Neural crest cell (in vitro differentiated cells): ENCODE measurements at regions not wholly inside any gene's neighbourhood (a gene's known extent, or its start where the extent isn't known, plus 50 kb on each side); places are given as distances from the start of the nearest gene placed in this dataset.

Experiments
- DNase-seq: peaks from one replicate; pipeline ENCODE4 v3.0.0; 2021; ENCODE audit warnings: low read depth, mixed read lengths, low spot score
- H3K27ac Mint-ChIP-seq: one replicate; pipeline ENCODE4 v1.8.0; 2021; ENCODE audit warnings: mild to moderate bottlenecking, mixed read lengths; ENCODE audit not compliant: unreplicated experiment
- H3K27me3 Mint-ChIP-seq: 2 replicates; pipeline ENCODE4 v1.8.0; 2021; ENCODE audit warnings: low read depth, mild to moderate bottlenecking, mixed read lengths
- H3K36me3 Mint-ChIP-seq: 2 replicates; pipeline ENCODE4 v1.8.0; 2021; ENCODE audit warnings: low read depth, mild to moderate bottlenecking, mixed read lengths
- H3K4me1 Mint-ChIP-seq: 2 replicates; pipeline ENCODE4 v1.8.0; 2021; ENCODE audit warnings: mixed read lengths
- H3K4me3 Mint-ChIP-seq: one replicate; pipeline ENCODE4 v1.8.0; 2021; ENCODE audit warnings: mild to moderate bottlenecking, mixed read lengths
- H3K9me3 Mint-ChIP-seq: 2 replicates; pipeline ENCODE4 v1.8.0; 2021; ENCODE audit warnings: mixed read lengths
- TF ChIP-seq, protein P1 (sequence below): fragments of 200-600 bp; sonication (generic); conservative IDR thresholded peaks from 2 replicates; pipeline ENCODE4 v1.5.0; 2021; ENCODE audit warnings: antibody characterized with exemption, mild to moderate bottlenecking

DNA sequence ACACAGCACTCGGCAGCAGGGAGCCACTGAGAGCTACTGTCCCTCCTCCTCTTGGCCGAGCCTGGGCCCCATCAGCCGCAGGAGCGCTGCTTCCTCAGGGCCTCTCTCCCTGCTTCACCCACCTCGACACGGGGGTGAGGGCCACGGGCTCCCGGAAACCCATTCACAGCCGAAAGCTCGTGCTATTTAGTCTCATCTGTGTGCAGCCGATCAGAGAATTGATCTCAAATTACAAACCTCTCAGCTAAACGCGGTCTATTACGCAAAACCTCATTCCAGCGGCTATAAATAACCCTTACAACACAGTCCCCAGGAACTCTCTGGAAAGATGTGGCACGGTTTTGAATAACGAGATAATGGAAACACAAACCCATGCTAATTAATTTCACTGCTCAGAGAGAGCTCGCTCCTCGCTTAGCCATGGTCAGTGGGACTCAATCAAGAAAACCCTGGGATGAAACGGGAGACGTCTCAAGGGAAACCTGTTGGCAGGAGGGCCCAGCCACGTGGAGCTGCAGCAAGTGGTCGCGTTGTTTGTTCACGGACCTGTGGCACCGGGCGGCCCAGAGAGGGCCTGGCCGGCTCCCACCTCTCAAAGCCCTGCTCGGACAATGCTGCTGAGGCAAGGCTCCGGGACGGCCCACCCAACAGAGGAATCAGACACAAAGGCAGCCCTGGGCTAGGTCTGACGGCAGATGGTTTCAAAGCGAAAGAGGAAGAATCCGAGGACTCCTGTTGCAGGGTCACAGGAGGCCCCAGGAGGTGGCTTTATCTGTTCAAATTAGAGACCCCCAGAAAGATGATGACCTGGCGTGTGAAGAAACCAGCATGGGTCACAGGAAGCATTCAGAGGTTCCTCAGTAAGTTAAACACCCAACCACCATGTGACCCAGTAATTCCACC is 210.5 kb downstream of the CTTN start:
- DNase-seq = no peak
- no peaks in the 10 kb centered on the region for H3K9me3 Mint-ChIP-seq
- H3K4me1 Mint-ChIP-seq = peaks cover 49% of the 10 kb centered on the region
- peaks cover 11% of the 10 kb centered on the region for H3K27me3 Mint-ChIP-seq
- no peaks in the 10 kb centered on the region for H3K36me3 Mint-ChIP-seq
- H3K4me3 Mint-ChIP-seq = peak overlapping the region; percentile 23
- TF ChIP-seq, protein P1, sequence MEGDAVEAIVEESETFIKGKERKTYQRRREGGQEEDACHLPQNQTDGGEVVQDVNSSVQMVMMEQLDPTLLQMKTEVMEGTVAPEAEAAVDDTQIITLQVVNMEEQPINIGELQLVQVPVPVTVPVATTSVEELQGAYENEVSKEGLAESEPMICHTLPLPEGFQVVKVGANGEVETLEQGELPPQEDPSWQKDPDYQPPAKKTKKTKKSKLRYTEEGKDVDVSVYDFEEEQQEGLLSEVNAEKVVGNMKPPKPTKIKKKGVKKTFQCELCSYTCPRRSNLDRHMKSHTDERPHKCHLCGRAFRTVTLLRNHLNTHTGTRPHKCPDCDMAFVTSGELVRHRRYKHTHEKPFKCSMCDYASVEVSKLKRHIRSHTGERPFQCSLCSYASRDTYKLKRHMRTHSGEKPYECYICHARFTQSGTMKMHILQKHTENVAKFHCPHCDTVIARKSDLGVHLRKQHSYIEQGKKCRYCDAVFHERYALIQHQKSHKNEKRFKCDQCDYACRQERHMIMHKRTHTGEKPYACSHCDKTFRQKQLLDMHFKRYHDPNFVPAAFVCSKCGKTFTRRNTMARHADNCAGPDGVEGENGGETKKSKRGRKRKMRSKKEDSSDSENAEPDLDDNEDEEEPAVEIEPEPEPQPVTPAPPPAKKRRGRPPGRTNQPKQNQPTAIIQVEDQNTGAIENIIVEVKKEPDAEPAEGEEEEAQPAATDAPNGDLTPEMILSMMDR = no peak
- peak overlapping the region; percentile 71 for H3K27ac Mint-ChIP-seq

DNA sequence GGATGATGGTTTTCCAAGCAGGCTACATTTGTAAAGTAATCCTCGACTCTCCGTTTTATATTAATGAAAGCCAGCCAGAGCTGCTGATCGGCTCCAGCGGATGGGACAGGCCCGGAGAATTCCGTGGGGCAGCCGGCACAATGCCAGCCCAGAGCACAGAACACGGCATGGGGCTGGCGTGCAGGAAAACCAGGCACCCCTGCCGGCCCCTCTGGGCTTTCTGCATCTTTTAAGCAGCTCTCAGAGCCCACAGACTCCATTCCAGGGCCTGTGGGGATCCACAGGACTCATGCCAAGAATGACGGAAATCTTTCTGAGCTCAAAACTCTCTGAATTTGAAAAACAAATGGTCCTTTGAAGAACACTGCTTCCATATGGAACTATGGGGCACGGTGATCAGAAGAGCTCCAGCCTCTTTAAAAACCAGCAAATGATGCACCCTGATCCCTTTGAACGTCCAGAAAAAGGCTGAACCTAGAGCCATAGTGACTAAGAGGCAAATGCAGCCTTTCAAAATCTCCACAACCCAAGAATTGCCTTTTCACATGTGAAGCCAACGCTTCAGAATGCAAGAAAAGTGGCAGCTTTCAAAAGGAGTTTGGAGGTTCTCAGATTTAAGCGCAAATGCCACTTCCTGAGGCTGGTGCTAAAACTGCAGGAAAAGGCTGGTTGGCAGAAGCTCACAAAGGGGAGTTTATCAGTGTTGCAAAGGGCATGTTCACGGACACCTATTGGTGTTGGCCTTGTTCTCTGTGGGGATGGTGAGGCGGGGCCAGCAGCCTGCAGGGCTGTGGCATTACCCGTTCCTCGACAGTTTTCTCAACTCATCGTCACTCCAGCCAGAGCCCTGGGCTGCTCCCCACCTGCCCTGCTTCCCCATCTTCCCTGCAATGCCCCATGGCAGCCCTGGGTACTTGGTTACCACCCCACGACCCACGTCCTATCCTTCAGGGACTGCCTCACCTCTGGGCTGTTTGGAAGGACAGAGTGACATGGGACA is 212.5 kb downstream of the CTTN start:
- no peak for DNase-seq
- no peaks in the 10 kb centered on the region for H3K9me3 Mint-ChIP-seq
- TF ChIP-seq, protein P1 = no peak
- peaks cover 11% of the 10 kb centered on the region for H3K27me3 Mint-ChIP-seq
- no peak overlapping the region for H3K27ac Mint-ChIP-seq
- no peak overlapping the region for H3K4me3 Mint-ChIP-seq
- H3K4me1 Mint-ChIP-seq = peaks cover 53% of the 10 kb centered on the region
- no peaks in the 10 kb centered on the region for H3K36me3 Mint-ChIP-seq

DNA sequence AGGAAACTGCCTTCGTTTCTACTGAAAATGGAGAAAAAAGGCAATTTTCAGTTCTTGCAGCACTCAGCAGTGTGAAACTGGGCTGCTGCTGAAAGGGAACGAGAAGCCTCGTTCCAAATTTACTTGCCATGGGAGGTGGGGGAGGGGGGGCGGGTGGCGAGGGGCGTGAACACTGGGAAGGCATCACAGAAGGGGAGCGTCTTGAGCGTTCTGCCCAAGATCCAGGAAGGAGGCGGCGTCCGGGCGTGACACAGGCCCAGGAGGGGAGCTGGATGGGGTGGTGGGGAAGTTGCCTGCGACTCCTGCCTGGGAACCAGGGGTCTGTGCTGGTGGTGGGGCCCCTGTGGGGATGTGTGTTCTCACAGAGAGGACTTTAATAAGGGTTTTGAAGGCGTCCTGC is 213.5 kb downstream of the CTTN start:
- H3K4me1 Mint-ChIP-seq = peaks cover 52% of the 10 kb centered on the region
- peaks cover 11% of the 10 kb centered on the region for H3K27me3 Mint-ChIP-seq
- no peaks in the 10 kb centered on the region for H3K36me3 Mint-ChIP-seq
- no peak overlapping the region for H3K27ac Mint-ChIP-seq
- DNase-seq = no peak
- H3K4me3 Mint-ChIP-seq = no peak overlapping the region
- H3K9me3 Mint-ChIP-seq = no peaks in the 10 kb centered on the region
- TF ChIP-seq, protein P1 = no peak

- TF ChIP-seq, protein P1 = no peak
- H3K27me3 Mint-ChIP-seq = peaks cover 11% of the 10 kb centered on the region
Measured at GRCh38 chr11:70612459-70613141, 214.3 kb downstream of the CTTN start.

GRCh38 chr11:70614034-70614681 is 215.8 kb downstream of the CTTN start:
- peaks cover 11% of the 10 kb centered on the region for H3K27me3 Mint-ChIP-seq
- DNase-seq = no peak
- no peaks in the 10 kb centered on the region for H3K9me3 Mint-ChIP-seq
- H3K4me1 Mint-ChIP-seq = peaks cover 44% of the 10 kb centered on the region
- no peak overlapping the region for H3K4me3 Mint-ChIP-seq
- TF ChIP-seq, protein P1 = no peak
- H3K36me3 Mint-ChIP-seq = no peaks in the 10 kb centered on the region
- H3K27ac Mint-ChIP-seq = peak overlapping the region; percentile 32

More at GRCh38 chr11:70612459-70613141, 214.3 kb downstream of the CTTN start:
- no peaks in the 10 kb centered on the region for H3K9me3 Mint-ChIP-seq
- no peak overlapping the region for H3K4me3 Mint-ChIP-seq
- H3K36me3 Mint-ChIP-seq = no peaks in the 10 kb centered on the region
- no peak overlapping the region for H3K27ac Mint-ChIP-seq
- DNase-seq = no peak
- peaks cover 52% of the 10 kb centered on the region for H3K4me1 Mint-ChIP-seq
